HUES48 (cell line): ENCODE measurements at regions not wholly inside any gene's neighbourhood (a gene's known extent, or its start where the extent isn't known, plus 50 kb on each side); places are given as distances from the start of the nearest gene placed in this dataset.

Source experiments
- H3K27ac ChIP-seq: one replicate; pipeline ENCODE4 v1.7.0; 2013; ENCODE audit warnings: low read depth, low read length, inconsistent platforms
- H3K27me3 ChIP-seq: 2 replicates; pipeline ENCODE4 v1.6.1; 2013; ENCODE audit warnings: mild to moderate bottlenecking, low read length; ENCODE audit not compliant: control insufficient read depth, insufficient read depth
- H3K36me3 ChIP-seq: 2 replicates; pipeline ENCODE4 v1.6.1; 2013; ENCODE audit warnings: low read length; ENCODE audit not compliant: control insufficient read depth, insufficient read depth
- H3K4me1 ChIP-seq: 2 replicates; pipeline ENCODE4 v1.6.1; 2013; ENCODE audit warnings: mild to moderate bottlenecking, low read length; ENCODE audit not compliant: control insufficient read depth, insufficient read depth
- H3K4me3 ChIP-seq: 2 replicates; pipeline ENCODE4 v1.5.1; 2013; ENCODE audit warnings: mild to moderate bottlenecking, low read depth, low read length
- H3K9ac ChIP-seq: 2 replicates; pipeline ENCODE4 v1.6.1; 2013; ENCODE audit warnings: mild to moderate bottlenecking, low read depth, low read length, moderate library complexity
- H3K9me3 ChIP-seq: 2 replicates; pipeline ENCODE4 v1.6.1; 2013; ENCODE audit warnings: low read length; ENCODE audit not compliant: control insufficient read depth, insufficient read depth

GRCh38 chr5:164721656-164722055 lies 1216.2 kb downstream of the MAT2B start:
- H3K36me3 ChIP-seq = no peaks in the 10 kb centered on the region
- H3K27me3 ChIP-seq = no peaks in the 10 kb centered on the region
- no peak overlapping the region for H3K27ac ChIP-seq
- no peak overlapping the region for H3K4me3 ChIP-seq
- no peaks in the 10 kb centered on the region for H3K4me1 ChIP-seq
- no peak overlapping the region for H3K9ac ChIP-seq
- no peaks in the 10 kb centered on the region for H3K9me3 ChIP-seq

GRCh38 chr5:164722702-164723101 lies 1217.3 kb downstream of the MAT2B start:
- Histone ChIP-seq H3K36me3 (no peaks in the 10 kb centered on the region), H3K27me3 (no peaks in the 10 kb centered on the region), H3K27ac (no peak overlapping the region), H3K9me3 (no peaks in the 10 kb centered on the region), H3K9ac (no peak overlapping the region), H3K4me3 (no peak overlapping the region), H3K4me1 (no peaks in the 10 kb centered on the region)

GRCh38 chr5:164727012-164727411 lies 1221.6 kb downstream of the MAT2B start:
- Histone ChIP-seq H3K9me3 (no peaks in the 10 kb centered on the region), H3K4me1 (no peaks in the 10 kb centered on the region), H3K4me3 (no peak overlapping the region), H3K36me3 (no peaks in the 10 kb centered on the region), H3K9ac (no peak overlapping the region), H3K27me3 (no peaks in the 10 kb centered on the region), H3K27ac (no peak overlapping the region)

GRCh38 chr5:164728733-164729132 lies 1223.3 kb downstream of the MAT2B start:
- no peak overlapping the region for H3K4me3 ChIP-seq
- no peak overlapping the region for H3K27ac ChIP-seq
- H3K36me3 ChIP-seq = no peaks in the 10 kb centered on the region
- H3K27me3 ChIP-seq = no peaks in the 10 kb centered on the region
- H3K4me1 ChIP-seq = no peaks in the 10 kb centered on the region
- no peak overlapping the region for H3K9ac ChIP-seq
- H3K9me3 ChIP-seq = no peaks in the 10 kb centered on the region

GRCh38 chr5:164735334-164735733 lies 1229.9 kb downstream of the MAT2B start:
- H3K27me3 ChIP-seq = no peaks in the 10 kb centered on the region
- H3K4me3 ChIP-seq = no peak overlapping the region
- no peaks in the 10 kb centered on the region for H3K36me3 ChIP-seq
- H3K9me3 ChIP-seq = no peaks in the 10 kb centered on the region
- no peak overlapping the region for H3K27ac ChIP-seq
- peaks cover 4% of the 10 kb centered on the region; the same call in 1 of the 2 replicates for H3K4me1 ChIP-seq
- no peak overlapping the region for H3K9ac ChIP-seq

- Histone ChIP-seq H3K9me3 (no peaks in the 10 kb centered on the region), H3K36me3 (no peaks in the 10 kb centered on the region), H3K9ac (no peak overlapping the region), H3K4me3 (no peak overlapping the region), H3K27ac (no peak overlapping the region), H3K4me1 (peaks cover 4% of the 10 kb centered on the region; the same call in 1 of the 2 replicates), H3K27me3 (no peaks in the 10 kb centered on the region)
Observed at GRCh38 chr5:164741376-164741775, 1236.0 kb downstream of the MAT2B start.

- Histone ChIP-seq H3K27me3 (no peaks in the 10 kb centered on the region), H3K4me3 (no peak overlapping the region), H3K4me1 (peaks cover 4% of the 10 kb centered on the region; the same call in 1 of the 2 replicates), H3K36me3 (no peaks in the 10 kb centered on the region), H3K9me3 (no peaks in the 10 kb centered on the region), H3K27ac (no peak overlapping the region), H3K9ac (no peak overlapping the region)
Observed at GRCh38 chr5:164742025-164742424, 1236.6 kb downstream of the MAT2B start.

GRCh38 chr5:164746723-164747122 lies 1241.3 kb downstream of the MAT2B start:
- Histone ChIP-seq H3K27me3 (no peaks in the 10 kb centered on the region), H3K9ac (no peak overlapping the region), H3K36me3 (no peaks in the 10 kb centered on the region), H3K4me1 (no peaks in the 10 kb centered on the region), H3K9me3 (no peaks in the 10 kb centered on the region), H3K27ac (no peak overlapping the region), H3K4me3 (no peak overlapping the region)

GRCh38 chr5:164747371-164747770 lies 1242.0 kb downstream of the MAT2B start:
- no peaks in the 10 kb centered on the region for H3K27me3 ChIP-seq
- H3K4me3 ChIP-seq = no peak overlapping the region
- no peaks in the 10 kb centered on the region for H3K36me3 ChIP-seq
- no peak overlapping the region for H3K9ac ChIP-seq
- H3K27ac ChIP-seq = no peak overlapping the region
- no peaks in the 10 kb centered on the region for H3K9me3 ChIP-seq
- no peaks in the 10 kb centered on the region for H3K4me1 ChIP-seq

- Histone ChIP-seq H3K27ac (no peak overlapping the region), H3K36me3 (no peaks in the 10 kb centered on the region), H3K9me3 (no peaks in the 10 kb centered on the region), H3K4me3 (no peak overlapping the region), H3K27me3 (no peaks in the 10 kb centered on the region), H3K4me1 (no peaks in the 10 kb centered on the region), H3K9ac (no peak overlapping the region)
Observed at GRCh38 chr5:164748861-164749260, 1243.4 kb downstream of the MAT2B start.

GRCh38 chr5:164753434-164753833 lies 1248.0 kb downstream of the MAT2B start:
- no peaks in the 10 kb centered on the region for H3K4me1 ChIP-seq
- H3K27me3 ChIP-seq = no peaks in the 10 kb centered on the region
- H3K27ac ChIP-seq = no peak overlapping the region
- H3K9ac ChIP-seq = no peak overlapping the region
- no peaks in the 10 kb centered on the region for H3K9me3 ChIP-seq
- H3K4me3 ChIP-seq = no peak overlapping the region
- no peaks in the 10 kb centered on the region for H3K36me3 ChIP-seq

GRCh38 chr5:164763206-164763605 lies 1257.8 kb downstream of the MAT2B start:
- Histone ChIP-seq H3K27ac (no peak overlapping the region), H3K36me3 (no peaks in the 10 kb centered on the region), H3K9ac (no peak overlapping the region), H3K4me1 (no peaks in the 10 kb centered on the region), H3K27me3 (no peaks in the 10 kb centered on the region), H3K9me3 (no peaks in the 10 kb centered on the region), H3K4me3 (no peak overlapping the region)
